ENCODE measurements at regions not wholly inside any gene's neighbourhood (a gene's known extent, or its start where the extent isn't known, plus 50 kb on each side); places are given as distances from the start of the nearest gene placed in this dataset.

GRCh38 chr2:168353251-168353650, 102.8 kb upstream of the CERS6 start:
- TF ChIP-seq CTCF (IDR thresholded peaks at IDR 0.05; ENCODE audit: insufficient read depth, low read length, poor library complexity, severe bottlenecking), result no peak
- TF ChIP-seq EZH2phosphoT487 (conservative IDR thresholded peaks at IDR 0.05; ENCODE audit: low read length), result no peak
